Naive thymus-derived CD4-positive, alpha-beta T cell (primary cell): ENCODE measurements at regions not wholly inside any gene's neighbourhood (a gene's known extent, or its start where the extent isn't known, plus 50 kb on each side); places are given as distances from the start of the nearest gene placed in this dataset.

Experiments
- ATAC-seq: fragments of 150-1000 bp; cut with Tn5 transposase; 2 replicates; pipeline ENCODE4 v1.10.0; 2021; ENCODE audit warnings: mild to moderate bottlenecking, moderate library complexity
- CTCF ChIA-PET: fragments of 350-600 bp; sonication (Branson Sonifier 250); formaldehyde crosslinking; loops from one replicate; lab custom pipeline; 2021; ENCODE audit warnings: antibody characterized with exemption; lab: Charles Lee
- POLR2A ChIA-PET: fragments of 350-600 bp; sonication (Branson Sonifier 250); formaldehyde crosslinking; loops from one replicate; lab custom pipeline; 2021; ENCODE audit warnings: antibody characterized with exemption, inconsistent platforms; lab: Charles Lee
- DNase-seq, 9 donors: peaks; one replicate each; pipeline versions ENCODE4 v3.0.0 to v3.0.0-alpha.2; 2020 to 2022; ENCODE audit warnings: mixed read lengths in 1 of 9
- H3K27ac ChIP-seq: one replicate; pipeline ENCODE4 v1.7.0; 2013; ENCODE audit warnings: mild to moderate bottlenecking, low read depth, low read length, moderate library complexity
- H3K27me3 ChIP-seq, 2 donors: one replicate each; pipeline ENCODE4 v1.7.0; 2013; ENCODE audit warnings: low read length in 2 of 2, mild to moderate bottlenecking in 2 of 2, moderate library complexity in 2 of 2; ENCODE audit not compliant: control insufficient read depth in 2 of 2, insufficient read depth in 2 of 2
- H3K36me3 ChIP-seq, 3 experiments: 1 replicate in 2 of 3; 2 replicates in 1 of 3; pipeline ENCODE4 v1.7.0; 2013; ENCODE audit warnings: low read length in 3 of 3, mild to moderate bottlenecking in 3 of 3, moderate library complexity in 1 of 3; ENCODE audit not compliant: insufficient read depth in 3 of 3, control insufficient read depth in 2 of 3
- H3K4me1 ChIP-seq, 2 donors: one replicate each; pipeline ENCODE4 v1.7.0; 2013; ENCODE audit warnings: low read length in 2 of 2, mild to moderate bottlenecking in 2 of 2, moderate library complexity in 1 of 2; ENCODE audit not compliant: control insufficient read depth in 2 of 2, insufficient read depth in 2 of 2
- H3K4me3 ChIP-seq: 2 replicates; pipeline ENCODE4 v1.7.0; 2013; ENCODE audit warnings: mild to moderate bottlenecking, low read length
- H3K9me3 ChIP-seq, 3 experiments: 1 replicate in 2 of 3; 2 replicates in 1 of 3; pipeline ENCODE4 v1.7.0; 2013; ENCODE audit warnings: low read length in 3 of 3; ENCODE audit not compliant: control insufficient read depth in 2 of 3
- H3K27ac Mint-ChIP-seq, 9 donors: one replicate each; pipeline ENCODE4 v1.8.0; 2020 to 2022; ENCODE audit warnings: mixed read lengths in 9 of 9, mild to moderate bottlenecking in 8 of 9, moderate library complexity in 5 of 9, inconsistent platforms in 2 of 9
- H3K27me3 Mint-ChIP-seq, 5 donors: one replicate each; pipeline ENCODE4 v1.8.0; 2021 to 2022; ENCODE audit warnings: mixed read lengths in 5 of 5, mild to moderate bottlenecking in 1 of 5
- H3K36me3 Mint-ChIP-seq, 5 donors: one replicate each; pipeline ENCODE4 v1.8.0; 2020 to 2022; ENCODE audit warnings: mixed read lengths in 5 of 5, mild to moderate bottlenecking in 3 of 5, inconsistent platforms in 1 of 5
- H3K4me1 Mint-ChIP-seq, 7 donors: one replicate each; pipeline ENCODE4 v1.8.0; 2020 to 2022; ENCODE audit warnings: mixed read lengths in 7 of 7, mild to moderate bottlenecking in 3 of 7, inconsistent platforms in 1 of 7
- H3K4me3 Mint-ChIP-seq, 10 donors: one replicate each; pipeline ENCODE4 v1.8.0; 2020 to 2022; ENCODE audit warnings: mild to moderate bottlenecking in 10 of 10, mixed read lengths in 10 of 10, moderate library complexity in 6 of 10, inconsistent platforms in 2 of 10
- H3K9me3 Mint-ChIP-seq, 11 donors: one replicate each; pipeline ENCODE4 v1.8.0; 2020 to 2022; ENCODE audit warnings: mixed read lengths in 11 of 11, mild to moderate bottlenecking in 4 of 11, inconsistent platforms in 1 of 11, moderate library complexity in 1 of 11
- intact Hi-C, 2 donors: fragments of 100-400 bp; cut with micrococcal nuclease; formaldehyde crosslinking; loops; one replicate each; pipeline ENCODE4 v1.15.1; 2023

DNA sequence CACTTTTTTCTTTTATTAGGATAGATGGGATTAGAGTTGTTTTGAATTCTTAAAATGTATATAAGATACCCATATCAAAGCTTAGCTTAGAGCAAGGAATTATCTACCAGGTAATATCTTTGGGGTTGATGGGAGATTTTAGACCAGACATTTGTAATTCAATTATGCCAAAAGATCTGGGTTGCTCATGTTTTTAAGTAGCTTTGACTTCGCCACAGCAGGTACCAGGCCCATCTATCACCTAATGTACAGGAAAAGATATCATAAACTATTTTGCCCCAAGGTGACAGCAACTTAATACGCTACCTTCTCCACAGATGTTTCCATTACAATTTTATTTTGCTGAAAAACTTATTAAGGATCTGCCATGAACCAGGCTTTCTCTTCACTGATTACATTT, 514.6 kb upstream of the ADAMTS9 start:
- no peaks in the 10 kb centered on the region for H3K36me3 Mint-ChIP-seq
- no peak for ATAC-seq
- CTCF ChIA-PET: no interaction called here
- H3K9me3 ChIP-seq: no peaks in the 10 kb centered on the region
- no peaks in the 10 kb centered on the region for H3K4me1 Mint-ChIP-seq
- POLR2A ChIA-PET: no interaction called here
- no peak overlapping the region for H3K4me3 ChIP-seq
- no peak overlapping the region for H3K27ac ChIP-seq
- H3K36me3 ChIP-seq: no peaks in the 10 kb centered on the region
- H3K9me3 Mint-ChIP-seq: peaks cover 0 to 14% (median 5%) of the 10 kb centered on the region in 11 donors
- intact Hi-C loops: loop anchor here in 1 of 2 donors (1.0 kb wide), 1 partner anchor 27 kb away; no protein-coding TSS in a partner anchor
- no peak overlapping the region for H3K27ac Mint-ChIP-seq
- DNase-seq: no peak
- H3K27me3 Mint-ChIP-seq: peaks cover 0 to 4% (median 0%) of the 10 kb centered on the region in 5 donors
- H3K4me1 ChIP-seq: no peaks in the 10 kb centered on the region
- no peak overlapping the region for H3K4me3 Mint-ChIP-seq
- H3K27me3 ChIP-seq: no peaks in the 10 kb centered on the region

DNA sequence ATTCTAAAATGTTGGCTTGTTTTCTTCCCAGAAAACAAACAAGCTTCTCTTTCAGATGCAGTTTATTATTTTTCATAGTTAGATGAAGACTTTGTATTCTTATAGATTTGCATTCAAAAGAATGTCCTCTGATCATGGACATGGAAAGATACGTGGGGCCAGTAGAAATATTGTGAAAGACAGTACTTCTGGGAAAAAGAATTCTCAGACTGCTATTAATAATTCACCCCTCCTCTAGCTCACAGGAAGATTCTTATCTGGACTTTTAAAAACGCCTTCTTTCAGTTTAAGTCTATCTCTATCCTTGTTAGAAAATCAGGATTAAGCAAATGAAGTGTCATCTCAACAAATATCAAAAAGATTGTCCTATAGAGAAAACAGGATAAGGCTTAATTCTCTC, 514.1 kb upstream of the ADAMTS9 start:
- Histone ChIP-seq H3K4me3 (no peak overlapping the region), H3K9me3 (no peaks in the 10 kb centered on the region), H3K4me1 (no peaks in the 10 kb centered on the region), H3K27me3 (no peaks in the 10 kb centered on the region), H3K27ac (no peak overlapping the region), H3K36me3 (no peaks in the 10 kb centered on the region)
- H3K9me3 Mint-ChIP-seq: peaks cover 0 to 14% (median 5%) of the 10 kb centered on the region in 11 donors
- no peaks in the 10 kb centered on the region for H3K4me1 Mint-ChIP-seq
- CTCF ChIA-PET: no interaction called here
- DNase-seq (no peak), ATAC-seq (no peak)
- H3K4me3 Mint-ChIP-seq: no peak overlapping the region
- no peaks in the 10 kb centered on the region for H3K36me3 Mint-ChIP-seq
- intact Hi-C loops: loop anchor here in 1 of 2 donors (1.0 kb wide), 1 partner anchor 27 kb away; no protein-coding TSS in a partner anchor
- H3K27me3 Mint-ChIP-seq: peaks cover 0 to 4% (median 0%) of the 10 kb centered on the region in 5 donors
- no peak overlapping the region for H3K27ac Mint-ChIP-seq
- POLR2A ChIA-PET: no interaction called here

DNA sequence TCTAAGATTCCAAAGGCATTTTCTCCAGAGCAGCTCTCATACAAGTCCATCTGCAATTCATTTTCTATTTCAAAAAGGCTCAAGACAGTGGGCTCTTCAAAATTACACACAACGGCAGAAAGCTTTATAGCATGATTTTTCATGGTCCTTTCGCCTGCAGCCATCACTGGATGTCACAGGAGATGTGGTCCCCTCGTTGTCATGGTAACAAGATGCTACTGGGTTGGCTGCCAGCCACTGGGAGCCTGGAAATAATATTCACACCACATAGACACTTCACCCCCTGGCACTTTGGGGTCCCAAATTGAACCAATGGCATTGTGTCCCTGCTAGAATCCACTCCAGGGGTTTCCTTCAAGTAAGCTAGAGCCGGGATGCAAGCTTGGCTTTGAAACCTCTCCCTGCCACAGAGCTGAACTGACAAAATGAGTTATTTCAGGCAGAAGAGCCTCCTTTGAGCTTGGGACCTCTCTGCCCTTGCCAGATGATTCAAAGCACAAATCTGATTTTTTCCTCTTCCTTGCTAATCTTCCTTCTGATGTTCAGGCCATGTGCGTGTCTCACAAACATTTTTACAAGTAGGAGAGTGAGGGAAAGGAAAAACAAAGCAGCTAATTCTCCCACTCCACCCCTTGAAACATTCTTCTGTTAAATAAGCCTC, 512.6 kb upstream of the ADAMTS9 start:
- H3K27me3 ChIP-seq: no peaks in the 10 kb centered on the region
- ChIA-PET POLR2A (no interaction called here), CTCF (interaction anchor here (0.6 kb wide), 1 partner anchor 9 kb away, joined by 3 read pairs; no protein-coding TSS in a partner anchor)
- no peak for DNase-seq
- H3K4me1 Mint-ChIP-seq: no peaks in the 10 kb centered on the region
- ATAC-seq: no peak
- peaks cover 0 to 4% (median 0%) of the 10 kb centered on the region in 5 donors for H3K27me3 Mint-ChIP-seq
- no peaks in the 10 kb centered on the region for H3K36me3 ChIP-seq
- H3K4me1 ChIP-seq: no peaks in the 10 kb centered on the region
- H3K36me3 Mint-ChIP-seq: no peaks in the 10 kb centered on the region
- intact Hi-C loops: no loop called here
- H3K27ac ChIP-seq: no peak overlapping the region
- H3K4me3 Mint-ChIP-seq: no peak overlapping the region
- H3K4me3 ChIP-seq: no peak overlapping the region
- H3K9me3 ChIP-seq: no peaks in the 10 kb centered on the region
- H3K9me3 Mint-ChIP-seq: peaks cover 0 to 11% (median 5%) of the 10 kb centered on the region in 11 donors
- no peak overlapping the region for H3K27ac Mint-ChIP-seq

DNA sequence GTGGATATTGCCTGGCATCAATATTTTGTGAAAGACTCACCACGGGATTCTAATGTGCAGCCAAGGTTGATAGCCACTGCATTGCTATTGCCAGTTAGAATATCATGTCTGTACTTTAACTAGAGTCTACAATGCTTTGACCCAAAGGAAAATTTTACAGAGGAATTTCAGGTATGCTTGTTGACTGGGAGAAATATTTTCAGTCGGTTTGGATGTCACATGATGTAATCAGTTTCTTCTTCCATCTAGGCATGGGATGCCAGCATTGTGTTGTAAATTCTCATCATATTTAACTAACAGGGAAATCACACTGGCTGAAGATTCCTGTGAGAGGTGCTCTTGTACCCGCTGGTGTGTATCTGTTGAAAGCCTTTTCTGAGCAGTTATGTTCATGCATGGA, 508.9 kb upstream of the ADAMTS9 start:
- peaks cover 0 to 9% (median 4%) of the 10 kb centered on the region in 11 donors for H3K9me3 Mint-ChIP-seq
- no peak overlapping the region for H3K27ac Mint-ChIP-seq
- DNase-seq (no peak), ATAC-seq (no peak)
- intact Hi-C loops: no loop called here
- CTCF ChIA-PET: no interaction called here
- H3K27me3 ChIP-seq: no peaks in the 10 kb centered on the region
- no peak overlapping the region for H3K4me3 Mint-ChIP-seq
- peaks cover 0 to 4% (median 0%) of the 10 kb centered on the region in 5 donors for H3K27me3 Mint-ChIP-seq
- no peaks in the 10 kb centered on the region for H3K4me1 ChIP-seq
- no peaks in the 10 kb centered on the region for H3K36me3 Mint-ChIP-seq
- no peaks in the 10 kb centered on the region for H3K9me3 ChIP-seq
- POLR2A ChIA-PET: no interaction called here
- H3K4me1 Mint-ChIP-seq: no peaks in the 10 kb centered on the region
- H3K4me3 ChIP-seq: no peak overlapping the region
- no peak overlapping the region for H3K27ac ChIP-seq
- no peaks in the 10 kb centered on the region for H3K36me3 ChIP-seq

DNA sequence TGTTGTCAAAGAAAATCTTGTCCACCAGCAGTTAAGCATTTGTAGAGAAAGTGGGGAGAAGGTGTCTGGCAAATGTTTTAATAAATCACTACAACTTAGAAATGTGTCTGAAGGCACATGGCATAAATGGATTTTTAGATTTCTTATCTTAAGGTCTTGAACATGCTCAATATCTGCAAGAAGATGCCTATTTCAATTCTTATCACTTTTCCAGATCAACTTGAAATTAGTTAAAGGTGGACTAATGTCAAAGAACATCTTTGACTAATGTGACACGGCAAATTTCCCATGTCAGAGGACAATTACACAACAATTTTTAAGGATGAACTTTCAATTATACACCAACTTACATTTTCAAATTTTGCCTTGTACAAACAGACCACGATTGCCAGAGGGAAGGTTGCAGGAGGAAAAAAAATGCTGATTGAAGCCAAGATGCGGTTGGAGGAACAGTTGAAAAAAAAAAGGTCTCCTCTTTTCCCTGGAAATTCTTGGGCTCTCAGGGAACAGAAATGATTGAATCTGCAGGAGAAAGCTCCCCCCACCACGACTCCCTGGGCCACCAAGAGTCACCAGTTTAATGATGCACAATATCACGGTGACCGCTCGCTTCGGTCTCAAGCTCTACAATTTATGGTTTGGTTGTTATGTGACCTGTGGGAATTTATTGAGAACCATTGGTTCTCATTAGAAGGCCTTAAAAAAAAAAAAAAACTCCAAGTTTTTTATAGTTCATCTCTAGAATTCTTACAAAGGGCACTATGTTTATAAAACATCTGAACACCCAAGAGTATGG, 507.6 kb upstream of the ADAMTS9 start:
- peaks cover 0 to 11% (median 5%) of the 10 kb centered on the region in 11 donors for H3K9me3 Mint-ChIP-seq
- no peak for ATAC-seq

DNA sequence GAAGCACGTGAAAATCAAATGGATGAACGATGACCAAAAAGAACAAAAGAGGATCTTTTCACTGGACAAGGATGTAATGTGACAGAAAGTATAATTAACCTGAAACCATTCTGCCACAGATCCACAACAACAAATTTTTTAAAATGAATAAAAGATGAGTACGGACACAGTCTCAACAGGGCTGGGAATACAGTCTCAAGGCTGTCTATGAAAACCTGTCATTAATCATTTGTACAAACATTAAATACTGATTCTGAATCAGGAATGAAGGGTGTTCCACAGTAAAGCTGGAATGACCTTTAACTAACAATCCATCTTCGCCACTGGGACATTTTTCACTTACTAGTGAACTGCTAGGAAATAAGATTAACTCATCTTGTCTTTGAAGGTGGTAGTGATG, 506.9 kb upstream of the ADAMTS9 start:
- Histone ChIP-seq H3K27ac (no peak overlapping the region), H3K27me3 (no peaks in the 10 kb centered on the region), H3K4me3 (no peak overlapping the region), H3K4me1 (no peaks in the 10 kb centered on the region), H3K9me3 (no peaks in the 10 kb centered on the region), H3K36me3 (no peaks in the 10 kb centered on the region)
- ChIA-PET CTCF (no interaction called here), POLR2A (no interaction called here)
- H3K4me1 Mint-ChIP-seq: no peaks in the 10 kb centered on the region
- no peaks in the 10 kb centered on the region for H3K27me3 Mint-ChIP-seq
- H3K4me3 Mint-ChIP-seq: no peak overlapping the region
- DNase-seq (no peak), ATAC-seq (no peak)
- H3K9me3 Mint-ChIP-seq: peaks cover 0 to 15% (median 6%) of the 10 kb centered on the region in 11 donors
- intact Hi-C loops: no loop called here
- no peak overlapping the region for H3K27ac Mint-ChIP-seq
- no peaks in the 10 kb centered on the region for H3K36me3 Mint-ChIP-seq

More for the DNA sequence above, 507.6 kb upstream of the ADAMTS9 start:
- Mint-ChIP-seq H3K36me3 (no peaks in the 10 kb centered on the region), H3K4me3 (no peak overlapping the region), H3K27ac (no peak overlapping the region), H3K27me3 (no peaks in the 10 kb centered on the region), H3K4me1 (no peaks in the 10 kb centered on the region)
- intact Hi-C loops: no loop called here
- Histone ChIP-seq H3K27me3 (no peaks in the 10 kb centered on the region), H3K9me3 (no peaks in the 10 kb centered on the region), H3K4me1 (no peaks in the 10 kb centered on the region), H3K36me3 (no peaks in the 10 kb centered on the region), H3K4me3 (no peak overlapping the region), H3K27ac (no peak overlapping the region)
- CTCF ChIA-PET: no interaction called here
- DNase-seq: no peak
- POLR2A ChIA-PET: no interaction called here
